ENCODE measurements at regions not wholly inside any gene's neighbourhood (a gene's known extent, or its start where the extent isn't known, plus 50 kb on each side); places are given as distances from the start of the nearest gene placed in this dataset.

- Mint-ChIP-seq H3K27me3 (ENCODE audit: insufficient read depth, low read depth) (peaks cover 7% of the 10 kb centered on the region), H3K27ac (peak overlapping the region; percentile 39), H3K36me3 (no peaks in the 10 kb centered on the region), H3K9me3 (no peaks in the 10 kb centered on the region), H3K4me1 (peaks cover 36% of the 10 kb centered on the region), H3K4me3 (no peak overlapping the region)
- no peaks in the 10 kb centered on the region for H3K27me3 ChIP-seq
- DNase-seq (ENCODE audit: low spot score), result peak; percentile 20
- no peaks in the 10 kb centered on the region for H3K79me2 ChIP-seq (ENCODE audit: low read depth)
- no peaks in the 10 kb centered on the region for H3K9me3 ChIP-seq (ENCODE audit: low read depth)
- no peak overlapping the region for H3K9ac ChIP-seq
- no peak overlapping the region for H3K27ac ChIP-seq
- no peak overlapping the region for H2AFZ ChIP-seq (replicated peaks)
- no peaks in the 10 kb centered on the region for H3K36me3 ChIP-seq
- H4K20me1 ChIP-seq (ENCODE audit: low read depth), result no peaks in the 10 kb centered on the region
- H3F3A ChIP-seq (ENCODE audit: low read depth), result peaks cover 18% of the 10 kb centered on the region
- TF ChIP-seq, protein P1, sequence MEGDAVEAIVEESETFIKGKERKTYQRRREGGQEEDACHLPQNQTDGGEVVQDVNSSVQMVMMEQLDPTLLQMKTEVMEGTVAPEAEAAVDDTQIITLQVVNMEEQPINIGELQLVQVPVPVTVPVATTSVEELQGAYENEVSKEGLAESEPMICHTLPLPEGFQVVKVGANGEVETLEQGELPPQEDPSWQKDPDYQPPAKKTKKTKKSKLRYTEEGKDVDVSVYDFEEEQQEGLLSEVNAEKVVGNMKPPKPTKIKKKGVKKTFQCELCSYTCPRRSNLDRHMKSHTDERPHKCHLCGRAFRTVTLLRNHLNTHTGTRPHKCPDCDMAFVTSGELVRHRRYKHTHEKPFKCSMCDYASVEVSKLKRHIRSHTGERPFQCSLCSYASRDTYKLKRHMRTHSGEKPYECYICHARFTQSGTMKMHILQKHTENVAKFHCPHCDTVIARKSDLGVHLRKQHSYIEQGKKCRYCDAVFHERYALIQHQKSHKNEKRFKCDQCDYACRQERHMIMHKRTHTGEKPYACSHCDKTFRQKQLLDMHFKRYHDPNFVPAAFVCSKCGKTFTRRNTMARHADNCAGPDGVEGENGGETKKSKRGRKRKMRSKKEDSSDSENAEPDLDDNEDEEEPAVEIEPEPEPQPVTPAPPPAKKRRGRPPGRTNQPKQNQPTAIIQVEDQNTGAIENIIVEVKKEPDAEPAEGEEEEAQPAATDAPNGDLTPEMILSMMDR (IDR thresholded peaks at IDR 0.05), result no peak
- TF ChIP-seq EZH2 (IDR thresholded peaks at IDR 0.05) (no peak), EZH2phosphoT487 (IDR thresholded peaks at IDR 0.05) (no peak)
- H3K4me1 ChIP-seq, result peaks cover 33% of the 10 kb centered on the region
- no peak overlapping the region for H3K4me2 ChIP-seq
- no peak overlapping the region for H3K4me3 ChIP-seq
These were observed 129.4 kb downstream of the OLFM1 start for GRCh38 chr9:135216791-135217441.

DNA sequence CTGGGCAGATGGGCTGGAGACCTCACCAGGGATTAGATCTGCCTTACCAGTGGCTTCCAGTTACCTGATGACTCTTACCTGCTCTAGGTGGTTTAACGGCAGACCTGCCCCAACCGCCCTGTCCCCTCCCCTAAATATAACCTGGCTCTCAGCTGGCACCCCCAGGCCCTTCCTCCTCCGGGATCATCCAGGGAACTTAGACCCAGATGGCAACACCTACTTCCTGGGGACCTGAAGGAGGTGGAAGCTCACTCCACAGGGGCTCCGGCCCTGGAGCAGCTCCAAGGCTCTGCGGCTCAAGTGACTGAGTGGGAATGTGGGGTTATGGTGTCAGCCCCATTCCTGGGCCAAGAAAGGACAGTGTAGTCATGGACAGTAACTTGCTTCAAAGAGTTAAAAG is 130.4 kb downstream of the OLFM1 start:
- DNase-seq (ENCODE audit: low spot score), result no peak
- no peaks in the 10 kb centered on the region for H3K36me3 ChIP-seq
- no peaks in the 10 kb centered on the region for H3K79me2 ChIP-seq (ENCODE audit: low read depth)
- TF ChIP-seq EZH2 (IDR thresholded peaks at IDR 0.05) (no peak), EZH2phosphoT487 (IDR thresholded peaks at IDR 0.05) (no peak)
- TF ChIP-seq, protein P1 (IDR thresholded peaks at IDR 0.05), result no peak
- H3K27ac Mint-ChIP-seq, result no peak overlapping the region
- H2AFZ ChIP-seq (replicated peaks), result no peak overlapping the region
- H3K4me1 Mint-ChIP-seq, result peaks cover 41% of the 10 kb centered on the region
- no peaks in the 10 kb centered on the region for H4K20me1 ChIP-seq (ENCODE audit: low read depth)
- H3K27me3 ChIP-seq, result no peaks in the 10 kb centered on the region
- no peak overlapping the region for H3K4me3 ChIP-seq
- H3K4me1 ChIP-seq, result peaks cover 40% of the 10 kb centered on the region
- H3K27ac ChIP-seq, result no peak overlapping the region
- no peak overlapping the region for H3K9ac ChIP-seq
- no peaks in the 10 kb centered on the region for H3K9me3 ChIP-seq (ENCODE audit: low read depth)
- H3K4me2 ChIP-seq, result no peak overlapping the region
- no peaks in the 10 kb centered on the region for H3K9me3 Mint-ChIP-seq
- no peak overlapping the region for H3K4me3 Mint-ChIP-seq
- peaks cover 21% of the 10 kb centered on the region for H3F3A ChIP-seq (ENCODE audit: low read depth)
- H3K27me3 Mint-ChIP-seq (ENCODE audit: insufficient read depth, low read depth), result peaks cover 7% of the 10 kb centered on the region
- no peaks in the 10 kb centered on the region for H3K36me3 Mint-ChIP-seq

DNA sequence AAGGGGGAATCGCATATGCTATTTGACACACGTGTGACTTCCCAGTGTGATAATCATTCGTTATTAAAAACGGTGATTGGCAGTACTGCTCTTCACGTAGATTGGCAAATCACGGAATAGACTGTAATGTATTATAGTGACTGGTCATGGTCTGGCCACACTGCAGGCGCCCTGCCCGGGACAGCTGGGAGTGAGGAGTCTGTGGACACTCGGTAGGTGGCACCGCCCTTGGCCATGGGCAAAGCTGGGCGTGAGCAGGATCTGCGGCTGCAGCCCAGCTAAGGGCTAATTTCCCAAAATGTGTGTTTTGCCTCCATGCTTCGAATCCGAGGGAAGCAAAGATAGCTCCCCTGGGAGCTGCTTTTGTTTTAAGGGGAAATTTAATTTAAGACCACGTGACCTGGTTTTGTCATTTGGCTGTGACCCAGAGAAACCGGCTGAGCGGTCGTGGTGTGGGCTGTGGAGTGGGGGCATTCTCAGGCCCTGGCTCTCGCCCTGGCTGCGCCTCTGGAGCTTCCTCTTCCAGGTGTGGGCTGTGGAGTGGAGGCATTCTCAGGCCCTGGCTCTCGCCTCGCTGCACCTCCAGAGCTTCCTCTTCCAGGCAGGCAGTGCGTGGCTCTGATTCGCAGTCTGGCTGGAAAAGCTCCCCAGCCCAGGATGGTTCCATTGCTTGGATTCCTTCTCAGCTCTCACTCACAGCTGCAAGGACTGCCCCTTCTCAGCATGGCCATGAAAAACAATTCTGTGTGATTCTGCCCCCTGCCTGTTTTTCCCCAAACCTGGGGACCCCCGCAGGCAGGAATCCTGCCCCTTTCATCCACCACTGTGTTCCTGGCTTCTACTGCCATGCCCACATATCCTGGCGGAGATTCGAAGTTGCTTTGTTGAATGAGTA is 131.1 kb downstream of the OLFM1 start:
- Histone ChIP-seq H3K36me3 (no peaks in the 10 kb centered on the region), H3F3A (ENCODE audit: low read depth) (peaks cover 24% of the 10 kb centered on the region), H3K4me1 (peaks cover 48% of the 10 kb centered on the region), H3K79me2 (ENCODE audit: low read depth) (no peaks in the 10 kb centered on the region), H3K4me2 (peak overlapping the region; percentile 28), H3K9me3 (ENCODE audit: low read depth) (no peaks in the 10 kb centered on the region), H3K4me3 (no peak overlapping the region), H3K27ac (no peak overlapping the region), H4K20me1 (ENCODE audit: low read depth) (no peaks in the 10 kb centered on the region), H3K9ac (no peak overlapping the region), H3K27me3 (no peaks in the 10 kb centered on the region), H2AFZ (replicated peaks) (no peak overlapping the region)
- H3K27ac Mint-ChIP-seq, result no peak overlapping the region
- H3K36me3 Mint-ChIP-seq, result no peaks in the 10 kb centered on the region
- H3K4me1 Mint-ChIP-seq, result peaks cover 43% of the 10 kb centered on the region
- H3K9me3 Mint-ChIP-seq, result no peaks in the 10 kb centered on the region
- H3K4me3 Mint-ChIP-seq, result no peak overlapping the region
- DNase-seq (ENCODE audit: low spot score), result peak; percentile 40
- peaks cover 11% of the 10 kb centered on the region for H3K27me3 Mint-ChIP-seq (ENCODE audit: insufficient read depth, low read depth)
- no peak for TF ChIP-seq EZH2phosphoT487 (IDR thresholded peaks at IDR 0.05)
- TF ChIP-seq, protein P1 (IDR thresholded peaks at IDR 0.05), result no peak
- no peak for TF ChIP-seq EZH2 (IDR thresholded peaks at IDR 0.05)
